ENCODE measurements at regions not wholly inside any gene's neighbourhood (a gene's known extent, or its start where the extent isn't known, plus 50 kb on each side); places are given as distances from the start of the nearest gene placed in this dataset.

DNA sequence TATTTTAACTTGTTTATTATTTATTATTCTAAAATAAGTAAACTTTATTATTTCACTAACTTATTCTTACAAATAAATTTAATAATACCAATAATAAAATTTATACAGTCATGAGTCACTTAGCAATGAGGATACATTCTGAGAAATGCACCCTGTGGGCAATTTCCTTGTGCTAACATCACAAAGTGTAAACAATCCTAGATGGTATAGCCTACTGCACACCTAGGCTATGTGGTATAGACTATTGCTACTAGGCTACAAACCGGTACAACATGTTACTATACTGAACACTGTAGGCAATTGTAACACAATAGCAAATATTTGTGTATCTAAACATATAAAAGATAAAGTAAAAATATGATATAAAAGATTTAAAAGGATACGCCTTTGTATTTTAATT lies 479.5 kb downstream of the EPHA5 start:
- TF ChIP-seq, protein P1, sequence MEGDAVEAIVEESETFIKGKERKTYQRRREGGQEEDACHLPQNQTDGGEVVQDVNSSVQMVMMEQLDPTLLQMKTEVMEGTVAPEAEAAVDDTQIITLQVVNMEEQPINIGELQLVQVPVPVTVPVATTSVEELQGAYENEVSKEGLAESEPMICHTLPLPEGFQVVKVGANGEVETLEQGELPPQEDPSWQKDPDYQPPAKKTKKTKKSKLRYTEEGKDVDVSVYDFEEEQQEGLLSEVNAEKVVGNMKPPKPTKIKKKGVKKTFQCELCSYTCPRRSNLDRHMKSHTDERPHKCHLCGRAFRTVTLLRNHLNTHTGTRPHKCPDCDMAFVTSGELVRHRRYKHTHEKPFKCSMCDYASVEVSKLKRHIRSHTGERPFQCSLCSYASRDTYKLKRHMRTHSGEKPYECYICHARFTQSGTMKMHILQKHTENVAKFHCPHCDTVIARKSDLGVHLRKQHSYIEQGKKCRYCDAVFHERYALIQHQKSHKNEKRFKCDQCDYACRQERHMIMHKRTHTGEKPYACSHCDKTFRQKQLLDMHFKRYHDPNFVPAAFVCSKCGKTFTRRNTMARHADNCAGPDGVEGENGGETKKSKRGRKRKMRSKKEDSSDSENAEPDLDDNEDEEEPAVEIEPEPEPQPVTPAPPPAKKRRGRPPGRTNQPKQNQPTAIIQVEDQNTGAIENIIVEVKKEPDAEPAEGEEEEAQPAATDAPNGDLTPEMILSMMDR (IDR thresholded peaks at IDR 0.05) = no peak
- TF ChIP-seq POLR2A (IDR thresholded peaks at IDR 0.05) = no peak
- no peak for TF ChIP-seq EP300 (IDR thresholded peaks at IDR 0.05)
- TF ChIP-seq POLR2AphosphoS5 (IDR thresholded peaks at IDR 0.05) = no peak
